Small intestine (tissue), 7 donors: ENCODE measurements at regions not wholly inside any gene's neighbourhood (a gene's known extent, or its start where the extent isn't known, plus 50 kb on each side); places are given as distances from the start of the nearest gene placed in this dataset.

Experiments used
- DNase-seq, 2 donors: peaks; one replicate each; pipeline versions ENCODE4 v3.0.0 to v3.0.0-alpha.2; 2013
- FAIRE-seq: peaks from 2 replicates; lab custom pipeline; 2012; peaks lifted over from hg19 to GRCh38; lab: Jason Lieb, UNC
- H3K27ac ChIP-seq, 3 donors: one replicate each; pipeline ENCODE4 v1.5.1; 2013; ENCODE audit warnings: low read length in 2 of 3, mild to moderate bottlenecking in 2 of 3, control low read depth in 1 of 3, inconsistent platforms in 1 of 3, low read depth in 1 of 3, moderate library complexity in 1 of 3
- H3K27me3 ChIP-seq, 3 donors: one replicate each; pipeline ENCODE4 v1.6.1; 2013; ENCODE audit warnings: low read length in 3 of 3, inconsistent platforms in 1 of 3; ENCODE audit not compliant: control insufficient read depth in 3 of 3, insufficient read depth in 3 of 3
- H3K36me3 ChIP-seq, 3 donors: one replicate each; pipeline ENCODE4 v1.6.1; 2013; ENCODE audit warnings: low read length in 3 of 3, inconsistent platforms in 1 of 3, low read depth in 1 of 3, mild to moderate bottlenecking in 1 of 3, moderate library complexity in 1 of 3; ENCODE audit not compliant: control insufficient read depth in 3 of 3, insufficient read depth in 2 of 3
- H3K4me1 ChIP-seq, 3 donors: one replicate each; pipeline ENCODE4 v1.6.1; 2013; ENCODE audit warnings: low read length in 2 of 3, inconsistent platforms in 1 of 3, low read depth in 1 of 3, mild to moderate bottlenecking in 1 of 3, moderate library complexity in 1 of 3; ENCODE audit not compliant: control insufficient read depth in 3 of 3, insufficient read depth in 2 of 3
- H3K4me3 ChIP-seq, 3 donors: one replicate each; pipeline ENCODE4 v1.5.1; 2013; ENCODE audit warnings: low read length in 3 of 3, control low read depth in 1 of 3, inconsistent platforms in 1 of 3, low read depth in 1 of 3, mild to moderate bottlenecking in 1 of 3, moderate library complexity in 1 of 3
- H3K9me3 ChIP-seq, 2 donors: one replicate each; pipeline ENCODE4 v1.6.1; 2013; ENCODE audit warnings: low read depth in 1 of 2, low read length in 1 of 2; ENCODE audit not compliant: control insufficient read depth in 2 of 2, insufficient read depth in 1 of 2
- WGBS, 3 donors: extraction: QIAGEN DNeasy Blood & Tissue Kit; methylation state at CpG; one replicate each; pipeline ENCODE4 v1.1.7; 2013; 5-methylcytosine and 5-hydroxymethylcytosine counted together
- donor health status: healthy with polysubstance abuse.
- donor health status: control.
- donor health status: control.
- donor health status: Bipolar disorder and iron deficiency.
- donor health status: healthy.

GRCh38 chr6:113388996-113389395 is 468.1 kb upstream of the MARCKS start:
- Histone ChIP-seq H3K9me3 (no peaks in the 10 kb centered on the region), H3K27me3 (no peaks in the 10 kb centered on the region)
- no peak for FAIRE-seq

GRCh38 chr6:113392551-113393055 is 464.5 kb upstream of the MARCKS start:
- H3K4me1 ChIP-seq: peaks cover 0 to 3% (median 3%) of the 10 kb centered on the region in 3 donors
- no peak for FAIRE-seq

More at GRCh38 chr6:113388996-113389395, 468.1 kb upstream of the MARCKS start:
- Histone ChIP-seq H3K27ac (no peak overlapping the region), H3K4me3 (no peak overlapping the region), H3K4me1 (no peaks in the 10 kb centered on the region), H3K36me3 (no peaks in the 10 kb centered on the region)
- 69 to 79% (median 74%) methylated on average over 2 of the region's 2 CpGs for WGBS, 3 donors
- DNase-seq: no peak

GRCh38 chr6:113394216-113394615 is 462.9 kb upstream of the MARCKS start:
- no peak for DNase-seq
- Histone ChIP-seq H3K4me3 (no peak overlapping the region), H3K9me3 (no peaks in the 10 kb centered on the region), H3K27ac (no peak overlapping the region), H3K36me3 (no peaks in the 10 kb centered on the region), H3K4me1 (peaks cover 0 to 3% (median 3%) of the 10 kb centered on the region in 3 donors), H3K27me3 (no peaks in the 10 kb centered on the region)
- 88 to 95% (median 89%) methylated on average over 4 of the region's 4 CpGs for WGBS, 3 donors
- no peak for FAIRE-seq

More at GRCh38 chr6:113392551-113393055, 464.5 kb upstream of the MARCKS start:
- Histone ChIP-seq H3K9me3 (no peaks in the 10 kb centered on the region), H3K4me3 (no peak overlapping the region), H3K36me3 (no peaks in the 10 kb centered on the region), H3K27me3 (no peaks in the 10 kb centered on the region), H3K27ac (no peak overlapping the region)
- DNase-seq: no peak
- 88 to 91% (median 88%) methylated on average over 3 of the region's 3 CpGs for WGBS, 3 donors

GRCh38 chr6:113394729-113395128 is 462.4 kb upstream of the MARCKS start:
- Histone ChIP-seq H3K4me3 (no peak overlapping the region), H3K4me1 (peaks cover 0 to 3% (median 3%) of the 10 kb centered on the region in 3 donors), H3K27me3 (no peaks in the 10 kb centered on the region), H3K9me3 (no peaks in the 10 kb centered on the region), H3K36me3 (no peaks in the 10 kb centered on the region), H3K27ac (no peak overlapping the region)
- DNase-seq (no peak), FAIRE-seq (no peak)
- 91 to 95% (median 95%) methylated on average over 2 of the region's 2 CpGs for WGBS, 3 donors

- H3K27ac ChIP-seq: no peak overlapping the region
- H3K36me3 ChIP-seq: no peaks in the 10 kb centered on the region
- peaks cover 0 to 3% (median 3%) of the 10 kb centered on the region in 3 donors for H3K4me1 ChIP-seq
- H3K27me3 ChIP-seq: no peaks in the 10 kb centered on the region
- FAIRE-seq: no peak
- DNase-seq: peak in 1 of 2 donors; percentile 7
- no peaks in the 10 kb centered on the region for H3K9me3 ChIP-seq
- WGBS, 3 donors: 22 to 52% (median 37%) methylated on average over 2 of the region's 2 CpGs
- no peak overlapping the region for H3K4me3 ChIP-seq
These were observed 460.4 kb upstream of the MARCKS start for GRCh38 chr6:113396730-113397129.

- FAIRE-seq: no peak
- 83 to 87% (median 84%) methylated on average over 3 of the region's 3 CpGs for WGBS, 3 donors
These were observed 459.9 kb upstream of the MARCKS start for GRCh38 chr6:113397236-113397635.

GRCh38 chr6:113401231-113401630 is 455.9 kb upstream of the MARCKS start:
- no peak for FAIRE-seq
- peaks cover 0 to 3% (median 3%) of the 10 kb centered on the region in 3 donors for H3K4me1 ChIP-seq
- no peaks in the 10 kb centered on the region for H3K27me3 ChIP-seq
- no peak overlapping the region for H3K27ac ChIP-seq
- H3K9me3 ChIP-seq: no peaks in the 10 kb centered on the region
- no peaks in the 10 kb centered on the region for H3K36me3 ChIP-seq
- no peak overlapping the region for H3K4me3 ChIP-seq
- WGBS, 3 donors: 55 to 74% (median 60%) methylated on average over 2 of the region's 2 CpGs
- DNase-seq: no peak

More at GRCh38 chr6:113397236-113397635, 459.9 kb upstream of the MARCKS start:
- no peak overlapping the region for H3K27ac ChIP-seq
- H3K4me3 ChIP-seq: no peak overlapping the region
- peaks cover 0 to 3% (median 3%) of the 10 kb centered on the region in 3 donors for H3K4me1 ChIP-seq
- no peaks in the 10 kb centered on the region for H3K36me3 ChIP-seq
- H3K27me3 ChIP-seq: no peaks in the 10 kb centered on the region
- no peak for DNase-seq
- H3K9me3 ChIP-seq: no peaks in the 10 kb centered on the region

- H3K4me3 ChIP-seq: no peak overlapping the region
- WGBS, 3 donors: 86 to 89% (median 88%) methylated on average over 1 of the region's 1 CpG
- no peak overlapping the region for H3K27ac ChIP-seq
- H3K4me1 ChIP-seq: no peaks in the 10 kb centered on the region
- FAIRE-seq (no peak), DNase-seq (no peak)
- no peaks in the 10 kb centered on the region for H3K36me3 ChIP-seq
- no peaks in the 10 kb centered on the region for H3K27me3 ChIP-seq
- H3K9me3 ChIP-seq: no peaks in the 10 kb centered on the region
These were observed 454.6 kb upstream of the MARCKS start for GRCh38 chr6:113402544-113402943.
